ENCODE measurements at regions not wholly inside any gene's neighbourhood (a gene's known extent, or its start where the extent isn't known, plus 50 kb on each side); places are given as distances from the start of the nearest gene placed in this dataset.

DNA sequence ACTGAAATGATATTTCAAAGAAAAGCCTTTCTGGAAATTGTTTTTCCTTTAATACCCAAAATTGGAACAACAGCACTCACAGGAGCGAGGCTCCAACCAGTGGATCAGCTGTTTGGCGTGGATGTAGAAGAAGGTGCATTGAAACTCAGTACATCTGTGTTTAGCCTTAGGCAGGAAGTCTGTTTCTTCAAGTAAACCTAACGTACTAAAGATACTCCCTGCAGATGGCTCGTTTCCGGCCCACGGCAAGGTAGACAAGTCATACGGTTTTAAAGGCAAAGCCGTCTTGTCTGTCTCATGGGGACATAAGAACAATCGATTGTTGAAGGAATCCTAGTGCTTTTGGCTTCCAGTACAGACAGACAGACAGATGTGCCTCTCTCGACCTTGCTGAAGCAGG is 50.0 kb upstream of the CLCN4 start:
- TF ChIP-seq, protein P1, sequence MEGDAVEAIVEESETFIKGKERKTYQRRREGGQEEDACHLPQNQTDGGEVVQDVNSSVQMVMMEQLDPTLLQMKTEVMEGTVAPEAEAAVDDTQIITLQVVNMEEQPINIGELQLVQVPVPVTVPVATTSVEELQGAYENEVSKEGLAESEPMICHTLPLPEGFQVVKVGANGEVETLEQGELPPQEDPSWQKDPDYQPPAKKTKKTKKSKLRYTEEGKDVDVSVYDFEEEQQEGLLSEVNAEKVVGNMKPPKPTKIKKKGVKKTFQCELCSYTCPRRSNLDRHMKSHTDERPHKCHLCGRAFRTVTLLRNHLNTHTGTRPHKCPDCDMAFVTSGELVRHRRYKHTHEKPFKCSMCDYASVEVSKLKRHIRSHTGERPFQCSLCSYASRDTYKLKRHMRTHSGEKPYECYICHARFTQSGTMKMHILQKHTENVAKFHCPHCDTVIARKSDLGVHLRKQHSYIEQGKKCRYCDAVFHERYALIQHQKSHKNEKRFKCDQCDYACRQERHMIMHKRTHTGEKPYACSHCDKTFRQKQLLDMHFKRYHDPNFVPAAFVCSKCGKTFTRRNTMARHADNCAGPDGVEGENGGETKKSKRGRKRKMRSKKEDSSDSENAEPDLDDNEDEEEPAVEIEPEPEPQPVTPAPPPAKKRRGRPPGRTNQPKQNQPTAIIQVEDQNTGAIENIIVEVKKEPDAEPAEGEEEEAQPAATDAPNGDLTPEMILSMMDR (IDR thresholded peaks at IDR 0.05; ENCODE audit: borderline replicate concordance), result no peak
- Histone ChIP-seq H3K4me1 (peaks cover 69% of the 10 kb centered on the region), H3K9me3 (replicated peaks) (no peaks in the 10 kb centered on the region), H3K4me3 (no peak overlapping the region), H3K36me3 (peaks cover 6% of the 10 kb centered on the region), H3K27me3 (ENCODE audit: low read depth) (no peaks in the 10 kb centered on the region), H3K27ac (replicated peaks) (peak overlapping the region; percentile 76)
- DNase-seq, result no peak
- intact Hi-C loops (cut with micrococcal nuclease), result no loop called here

All from left ventricle myocardium inferior (tissue), 1 donor.